CD4-positive, alpha-beta T cell (primary cell): ENCODE measurements at regions not wholly inside any gene's neighbourhood (a gene's known extent, or its start where the extent isn't known, plus 50 kb on each side); places are given as distances from the start of the nearest gene placed in this dataset.

Experiments
- ATAC-seq: fragments of 200-7000 bp; cut with Tn5 transposase; one replicate; pipeline ENCODE4 v1.10.0; 2022; ENCODE audit warnings: mild to moderate bottlenecking; ENCODE audit not compliant: poor library complexity
- CTCF ChIA-PET: fragments of 350-600 bp; sonication (Branson Sonifier 250); formaldehyde crosslinking; loops from one replicate; lab custom pipeline; 2021; ENCODE audit warnings: antibody characterized with exemption, inconsistent platforms; lab: Charles Lee
- POLR2A ChIA-PET: fragments of 350-600 bp; sonication (Branson Sonifier 250); formaldehyde crosslinking; loops from one replicate; lab custom pipeline; 2021; ENCODE audit warnings: antibody characterized with exemption, inconsistent platforms; lab: Charles Lee
- DNase-seq, 14 experiments: peaks; one replicate each; pipeline ENCODE4 v3.0.0-alpha.2; 2013 to 2020; ENCODE audit warnings: mixed read lengths in 2 of 14
- H3K27ac ChIP-seq, 2 donors: one replicate each; pipeline versions ENCODE4 v1.5.1 to v1.7.0; 2013; ENCODE audit warnings: low read length in 2 of 2, low read depth in 1 of 2, mild to moderate bottlenecking in 1 of 2
- H3K27me3 ChIP-seq, 2 experiments: 1 replicate in 1 of 2; 2 replicates in 1 of 2; pipeline versions ENCODE4 v1.6.1 to v1.7.0; 2013; ENCODE audit warnings: low read length in 2 of 2, control low read depth in 1 of 2, mild to moderate bottlenecking in 1 of 2, moderate library complexity in 1 of 2; ENCODE audit not compliant: insufficient read depth in 2 of 2, control insufficient read depth in 1 of 2
- H3K36me3 ChIP-seq: one replicate; pipeline ENCODE4 v1.6.1; 2013; ENCODE audit warnings: low read length, control low read depth; ENCODE audit not compliant: insufficient read depth
- H3K4me1 ChIP-seq: one replicate; pipeline ENCODE4 v1.6.1; 2013; ENCODE audit warnings: low read length, control low read depth; ENCODE audit not compliant: insufficient read depth
- H3K4me3 ChIP-seq: one replicate; pipeline ENCODE4 v1.5.1; 2013; ENCODE audit warnings: mild to moderate bottlenecking, low read length, moderate library complexity
- H3K9me3 ChIP-seq, 2 experiments: 1 replicate in 1 of 2; 2 replicates in 1 of 2; pipeline versions ENCODE4 v1.6.1 to v1.7.0; 2013; ENCODE audit warnings: low read length in 2 of 2, mild to moderate bottlenecking in 2 of 2, control low read depth in 1 of 2, moderate library complexity in 1 of 2; ENCODE audit not compliant: control insufficient read depth in 1 of 2, insufficient read depth in 1 of 2
- H3K27ac Mint-ChIP-seq: one replicate; pipeline ENCODE4 v1.8.0; 2020; ENCODE audit warnings: mixed read lengths
- H3K27me3 Mint-ChIP-seq: one replicate; pipeline ENCODE4 v1.8.0; 2021; ENCODE audit warnings: mixed read lengths
- H3K36me3 Mint-ChIP-seq: one replicate; pipeline ENCODE4 v1.8.0; 2021; ENCODE audit warnings: low read depth, mixed read lengths
- H3K4me1 Mint-ChIP-seq: one replicate; pipeline ENCODE4 v1.8.0; 2021; ENCODE audit warnings: low read depth, mixed read lengths
- H3K4me3 Mint-ChIP-seq: one replicate; pipeline ENCODE4 v1.8.0; 2020; ENCODE audit warnings: mild to moderate bottlenecking, mixed read lengths
- H3K9me3 Mint-ChIP-seq: one replicate; pipeline ENCODE4 v1.8.0; 2020; ENCODE audit warnings: mixed read lengths
- intact Hi-C, 2 experiments: fragments of 100-400 bp; cut with DNase I in 1 of 2; cut with micrococcal nuclease in 1 of 2; formaldehyde crosslinking; loops; one replicate each; pipeline versions ENCODE4 v1.15.1 to v1.9.0; 2023 to 2025; cut with DNase I, micrococcal nuclease
- TF ChIP-seq, protein P1 (sequence below): fragments of 200-600 bp; IDR thresholded peaks from one replicate; pipeline ENCODE4 v1.8.0; 2022; ENCODE audit warnings: antibody characterized with exemption, mild to moderate bottlenecking

- POLR2A ChIA-PET, result interaction anchor here (0.9 kb wide), 1 partner anchor 80 kb away, joined by 3 read pairs; no protein-coding TSS in a partner anchor
- no peak for ATAC-seq
- Histone ChIP-seq H3K4me3 (no peak overlapping the region), H3K4me1 (peaks cover 8% of the 10 kb centered on the region), H3K36me3 (no peaks in the 10 kb centered on the region), H3K9me3 (no peaks in the 10 kb centered on the region), H3K27me3 (no peaks in the 10 kb centered on the region), H3K27ac (no peak overlapping the region)
- intact Hi-C loops, result no loop called here
- Mint-ChIP-seq H3K27me3 (no peaks in the 10 kb centered on the region), H3K4me3 (no peak overlapping the region), H3K36me3 (no peaks in the 10 kb centered on the region), H3K27ac (no peak overlapping the region), H3K4me1 (peaks cover 20% of the 10 kb centered on the region), H3K9me3 (no peaks in the 10 kb centered on the region)
- CTCF ChIA-PET, result interaction anchor here (1.3 kb wide), 1 partner anchor 17 kb away, joined by 3 read pairs; no protein-coding TSS in a partner anchor
- DNase-seq, result no peak
- TF ChIP-seq, protein P1, sequence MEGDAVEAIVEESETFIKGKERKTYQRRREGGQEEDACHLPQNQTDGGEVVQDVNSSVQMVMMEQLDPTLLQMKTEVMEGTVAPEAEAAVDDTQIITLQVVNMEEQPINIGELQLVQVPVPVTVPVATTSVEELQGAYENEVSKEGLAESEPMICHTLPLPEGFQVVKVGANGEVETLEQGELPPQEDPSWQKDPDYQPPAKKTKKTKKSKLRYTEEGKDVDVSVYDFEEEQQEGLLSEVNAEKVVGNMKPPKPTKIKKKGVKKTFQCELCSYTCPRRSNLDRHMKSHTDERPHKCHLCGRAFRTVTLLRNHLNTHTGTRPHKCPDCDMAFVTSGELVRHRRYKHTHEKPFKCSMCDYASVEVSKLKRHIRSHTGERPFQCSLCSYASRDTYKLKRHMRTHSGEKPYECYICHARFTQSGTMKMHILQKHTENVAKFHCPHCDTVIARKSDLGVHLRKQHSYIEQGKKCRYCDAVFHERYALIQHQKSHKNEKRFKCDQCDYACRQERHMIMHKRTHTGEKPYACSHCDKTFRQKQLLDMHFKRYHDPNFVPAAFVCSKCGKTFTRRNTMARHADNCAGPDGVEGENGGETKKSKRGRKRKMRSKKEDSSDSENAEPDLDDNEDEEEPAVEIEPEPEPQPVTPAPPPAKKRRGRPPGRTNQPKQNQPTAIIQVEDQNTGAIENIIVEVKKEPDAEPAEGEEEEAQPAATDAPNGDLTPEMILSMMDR, result no peak
These were observed 170.0 kb upstream of the RPL34 start for GRCh38 chr4:108450236-108450898.

GRCh38 chr4:108449129-108449528 is 171.2 kb upstream of the RPL34 start:
- intact Hi-C loops, result no loop called here
- peaks cover 21% of the 10 kb centered on the region for H3K4me1 Mint-ChIP-seq
- no peaks in the 10 kb centered on the region for H3K36me3 ChIP-seq
- no peaks in the 10 kb centered on the region for H3K9me3 Mint-ChIP-seq
- no peak overlapping the region for H3K4me3 Mint-ChIP-seq
- H3K9me3 ChIP-seq, result no peaks in the 10 kb centered on the region
- ChIA-PET POLR2A (interaction anchor here (1.0 kb wide), 1 partner anchor 17 kb away, joined by 4 read pairs; no protein-coding TSS in a partner anchor), CTCF (interaction anchor here (0.7 to 1.3 kb wide), 3 partner anchors 13 to 124 kb away, joined by 3 read pairs; no protein-coding TSS in a partner anchor)
- H3K4me3 ChIP-seq, result no peak overlapping the region
- H3K36me3 Mint-ChIP-seq, result no peaks in the 10 kb centered on the region
- H3K27me3 ChIP-seq, result no peaks in the 10 kb centered on the region
- no peak overlapping the region for H3K27ac Mint-ChIP-seq
- peaks cover 8% of the 10 kb centered on the region for H3K4me1 ChIP-seq
- TF ChIP-seq, protein P1, result no peak
- no peaks in the 10 kb centered on the region for H3K27me3 Mint-ChIP-seq
- ATAC-seq (no peak), DNase-seq (no peak)
- no peak overlapping the region for H3K27ac ChIP-seq

DNA sequence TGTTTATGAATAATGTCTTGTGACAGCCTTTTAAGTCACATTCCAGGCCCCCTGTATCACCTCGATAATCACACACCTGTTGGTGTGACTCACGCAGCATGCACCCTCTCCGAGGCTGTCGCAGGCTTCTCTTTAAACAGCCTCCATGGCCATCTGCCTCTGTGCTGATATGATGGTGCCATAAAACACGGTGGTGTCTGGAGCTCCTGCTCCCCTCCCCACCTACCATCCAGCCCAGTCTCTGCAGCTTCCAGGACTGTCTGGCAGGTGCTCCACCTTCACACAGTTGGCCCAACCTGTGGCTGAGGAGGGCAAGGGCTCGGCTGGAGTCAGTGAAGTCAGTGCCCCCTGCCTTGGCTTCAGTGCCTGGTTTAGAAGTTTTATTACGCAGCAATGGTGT is 173.8 kb upstream of the RPL34 start:
- peaks cover 8% of the 10 kb centered on the region for H3K4me1 ChIP-seq
- H3K4me1 Mint-ChIP-seq, result peaks cover 42% of the 10 kb centered on the region
- no peak overlapping the region for H3K27ac Mint-ChIP-seq
- no peaks in the 10 kb centered on the region for H3K27me3 Mint-ChIP-seq
- no peak overlapping the region for H3K4me3 ChIP-seq
- no peaks in the 10 kb centered on the region for H3K9me3 Mint-ChIP-seq
- DNase-seq, result no peak
- TF ChIP-seq, protein P1, result no peak
- H3K27ac ChIP-seq, result no peak overlapping the region
- intact Hi-C loops, result no loop called here
- H3K9me3 ChIP-seq, result no peaks in the 10 kb centered on the region
- ATAC-seq, result no peak
- CTCF ChIA-PET, result interaction anchor here (1.8 kb wide), 1 partner anchor 16 kb away, joined by 5 read pairs; no protein-coding TSS in a partner anchor
- no peaks in the 10 kb centered on the region for H3K27me3 ChIP-seq
- H3K36me3 Mint-ChIP-seq, result no peaks in the 10 kb centered on the region
- POLR2A ChIA-PET, result interaction anchor here (0.9 kb wide), 1 partner anchor 92 kb away, joined by 3 read pairs; no protein-coding TSS in a partner anchor
- H3K4me3 Mint-ChIP-seq, result no peak overlapping the region
- no peaks in the 10 kb centered on the region for H3K36me3 ChIP-seq
